ENCODE measurements at regions not wholly inside any gene's neighbourhood (a gene's known extent, or its start where the extent isn't known, plus 50 kb on each side); places are given as distances from the start of the nearest gene placed in this dataset.

GRCh38 chr1:198923993-198924392 is 285.2 kb downstream of the PTPRC start:
- no peaks in the 10 kb centered on the region for H3K9me3 ChIP-seq (ENCODE audit: low read length)
- H3K4me1 ChIP-seq (ENCODE audit: insufficient read depth, low read length) = peaks cover 2% of the 10 kb centered on the region; the same call in 1 of the 2 replicates
- no peaks in the 10 kb centered on the region for H3K36me3 ChIP-seq (replicated peaks in 1 of 2; ENCODE audit: control insufficient read depth in 1 of 2, insufficient read depth in 2 of 2, low read length in 2 of 2)
- DNase-seq (ENCODE audit: low spot score) (no peak), FAIRE-seq (no peak), ATAC-seq (no peak)
- H3K79me2 ChIP-seq (ENCODE audit: insufficient read depth, low read length) = no peaks in the 10 kb centered on the region
- WGBS (ENCODE audit: low lambda C conversion rate) = 56% methylated on average over 1 of the region's 1 CpG
- no peak for TF ChIP-seq MXD1 (CRISPR knock-in tag; IDR thresholded peaks at IDR 0.05)
- ChIA-PET CTCF (ENCODE audit: low intra/inter-chr PET ratio, low total read pairs) (no interaction called here), POLR2A (no interaction called here)
- H3K4me2 ChIP-seq (ENCODE audit: low read depth, low read length) = no peak overlapping the region
- H3K27me3 ChIP-seq (ENCODE audit: control insufficient read depth in 1 of 2, insufficient read depth in 2 of 2, low read length in 2 of 2) = no peaks in the 10 kb centered on the region
- in situ Hi-C loops (cut with HindIII; ENCODE audit: extremely low pct_ligation_motif_present, low pct_unique_long_range_greater_than_20kb) = no loop called here
- no peak overlapping the region for H3K27ac ChIP-seq (ENCODE audit: extremely low read length, insufficient read depth, low read length)
- intact Hi-C loops (cut with micrococcal nuclease; ENCODE audit: unreplicated experiment) = no loop called here
- no peak overlapping the region for H3K4me3 ChIP-seq (replicated peaks in 1 of 3; ENCODE audit: insufficient read depth in 1 of 3, low read depth in 2 of 3, low read length in 3 of 3)
- no peaks in the 10 kb centered on the region for H4K20me1 ChIP-seq (ENCODE audit: insufficient read depth, low read length)
- H3K9ac ChIP-seq (ENCODE audit: insufficient read depth, low read depth, low read length) = no peak overlapping the region
- no TSS peak for BruUV-seq (replicated peaks)
- no peak overlapping the region for H2AFZ ChIP-seq (ENCODE audit: low read length)

- peaks cover 4% of the 10 kb centered on the region; the same call in 1 of the 2 replicates for H3K4me1 ChIP-seq (ENCODE audit: insufficient read depth, low read length)
- TF ChIP-seq GPBP1L1 (CRISPR knock-in tag; IDR thresholded peaks at IDR 0.05) = no peak
- TF ChIP-seq NFRKB (IDR thresholded peaks at IDR 0.05) = no peak
- no peak for TF ChIP-seq NFATC3 (CRISPR knock-in tag; IDR thresholded peaks at IDR 0.05)
- TF ChIP-seq DRAP1 (CRISPR knock-in tag; IDR thresholded peaks at IDR 0.05) = no peak
- no peak for TF ChIP-seq ZKSCAN8 (CRISPR knock-in tag; IDR thresholded peaks at IDR 0.05; ENCODE audit: borderline replicate concordance)
- TF ChIP-seq TEAD2 (CRISPR knock-in tag; IDR thresholded peaks at IDR 0.05) = no peak
- TF ChIP-seq HOXA5 (CRISPR knock-in tag; IDR thresholded peaks at IDR 0.05) = no peak
- TF ChIP-seq EP300 (IDR thresholded peaks at IDR 0.05; ENCODE audit: low read depth in 2 of 2, low read length in 2 of 2) = no peak
- no peak for TF ChIP-seq EP300 (CRISPR knock-in tag; IDR thresholded peaks at IDR 0.05; ENCODE audit: borderline replicate concordance)
- TF ChIP-seq RFX3 (CRISPR knock-in tag; IDR thresholded peaks at IDR 0.05) = no peak
- no peak for TF ChIP-seq DMAP1 (CRISPR knock-in tag; IDR thresholded peaks at IDR 0.05)
- no peak for TF ChIP-seq ZNF235 (CRISPR knock-in tag; IDR thresholded peaks at IDR 0.05; ENCODE audit: borderline replicate concordance)
- no peak for TF ChIP-seq PBX3 (CRISPR knock-in tag; IDR thresholded peaks at IDR 0.05; ENCODE audit: borderline replicate concordance)
- no peak for TF ChIP-seq SMARCC2 (IDR thresholded peaks at IDR 0.05)
- TF ChIP-seq ZNF362 (CRISPR knock-in tag; IDR thresholded peaks at IDR 0.05; ENCODE audit: borderline replicate concordance) = no peak
- no peak for TF ChIP-seq RFX1 (IDR thresholded peaks at IDR 0.05)
- TF ChIP-seq MEIS2 (CRISPR knock-in tag; IDR thresholded peaks at IDR 0.05) = no peak
These were observed 286.7 kb downstream of the PTPRC start for GRCh38 chr1:198925567-198925966.

More at GRCh38 chr1:198925567-198925966, 286.7 kb downstream of the PTPRC start:
- no peaks in the 10 kb centered on the region for H3K79me2 ChIP-seq (ENCODE audit: insufficient read depth, low read length)
- H3K27ac ChIP-seq (ENCODE audit: extremely low read length, insufficient read depth, low read length) = no peak overlapping the region
- intact Hi-C loops (cut with micrococcal nuclease; ENCODE audit: unreplicated experiment) = no loop called here
- no peaks in the 10 kb centered on the region for H3K36me3 ChIP-seq (replicated peaks in 1 of 2; ENCODE audit: control insufficient read depth in 1 of 2, insufficient read depth in 2 of 2, low read length in 2 of 2)
- no TSS peak for BruUV-seq (replicated peaks)
- CTCF ChIA-PET (ENCODE audit: low intra/inter-chr PET ratio, low total read pairs) = no interaction called here
- H3K27me3 ChIP-seq (ENCODE audit: control insufficient read depth in 1 of 2, insufficient read depth in 2 of 2, low read length in 2 of 2) = no peaks in the 10 kb centered on the region
- ATAC-seq (no peak), DNase-seq (ENCODE audit: low spot score) (no peak), FAIRE-seq (no peak)
- in situ Hi-C loops (cut with HindIII; ENCODE audit: extremely low pct_ligation_motif_present, low pct_unique_long_range_greater_than_20kb) = no loop called here
- POLR2A ChIA-PET = no interaction called here
- no peak overlapping the region for H3K4me2 ChIP-seq (ENCODE audit: low read depth, low read length)
- no peak overlapping the region for H2AFZ ChIP-seq (ENCODE audit: low read length)
- H3K9me3 ChIP-seq (ENCODE audit: low read length) = no peaks in the 10 kb centered on the region
- no peak overlapping the region for H3K4me3 ChIP-seq (replicated peaks in 1 of 3; ENCODE audit: insufficient read depth in 1 of 3, low read depth in 2 of 3, low read length in 3 of 3)
- H4K20me1 ChIP-seq (ENCODE audit: insufficient read depth, low read length) = no peaks in the 10 kb centered on the region
- H3K9ac ChIP-seq (ENCODE audit: insufficient read depth, low read depth, low read length) = no peak overlapping the region
